T follicular helper cell (primary cell): ENCODE measurements at regions not wholly inside any gene's neighbourhood (a gene's known extent, or its start where the extent isn't known, plus 50 kb on each side); places are given as distances from the start of the nearest gene placed in this dataset.

Experiments
- DNase-seq: peaks from one replicate; pipeline ENCODE4 v3.0.0-alpha.2; 2020; ENCODE audit warnings: low read depth

- DNase-seq: no peak
Observed at GRCh38 chr14:98888281-98888680, 383.7 kb downstream of the BCL11B start.

- no peak for DNase-seq
Observed at GRCh38 chr14:98888927-98889835, 382.8 kb downstream of the BCL11B start.

- no peak for DNase-seq
Observed at GRCh38 chr14:98889836-98890185, 382.2 kb downstream of the BCL11B start.

- no peak for DNase-seq
Observed at GRCh38 chr14:98890556-98891340, 381.2 kb downstream of the BCL11B start.

GRCh38 chr14:98893675-98894074 is 378.3 kb downstream of the BCL11B start:
- DNase-seq: no peak

- DNase-seq: no peak
Observed at GRCh38 chr14:98894600-98894999, 377.4 kb downstream of the BCL11B start.

- no peak for DNase-seq
Observed at GRCh38 chr14:98896449-98896848, 375.5 kb downstream of the BCL11B start.

GRCh38 chr14:98897605-98898309 is 374.2 kb downstream of the BCL11B start:
- DNase-seq: no peak

- DNase-seq: no peak
Observed at GRCh38 chr14:98899441-98899840, 372.6 kb downstream of the BCL11B start.

GRCh38 chr14:98900236-98900635 is 371.8 kb downstream of the BCL11B start:
- no peak for DNase-seq

GRCh38 chr14:98900798-98901197 is 371.2 kb downstream of the BCL11B start:
- no peak for DNase-seq

GRCh38 chr14:98901511-98902205 is 370.3 kb downstream of the BCL11B start:
- DNase-seq: no peak

- no peak for DNase-seq
Observed at GRCh38 chr14:98903371-98903770, 368.6 kb downstream of the BCL11B start.

- no peak for DNase-seq
Observed at GRCh38 chr14:98904677-98905076, 367.3 kb downstream of the BCL11B start.

- no peak for DNase-seq
Observed at GRCh38 chr14:98906123-98906995, 365.6 kb downstream of the BCL11B start.

GRCh38 chr14:98907271-98907670 is 364.7 kb downstream of the BCL11B start:
- DNase-seq: no peak

- DNase-seq: no peak
Observed at GRCh38 chr14:98908050-98908449, 363.9 kb downstream of the BCL11B start.

GRCh38 chr14:98909251-98909944 is 362.6 kb downstream of the BCL11B start:
- no peak for DNase-seq

GRCh38 chr14:98910061-98910460 is 361.9 kb downstream of the BCL11B start:
- no peak for DNase-seq

GRCh38 chr14:98912655-98913054 is 359.3 kb downstream of the BCL11B start:
- DNase-seq: no peak
